22Rv1 (cell line): ENCODE measurements at regions not wholly inside any gene's neighbourhood (a gene's known extent, or its start where the extent isn't known, plus 50 kb on each side); places are given as distances from the start of the nearest gene placed in this dataset.

ENCODE experiments used
- CTCF ChIP-seq: fragments of 450-650 bp; IDR thresholded peaks from 2 replicates; pipeline ENCODE4 v1.5.1; 2017; ENCODE audit warnings: mild to moderate bottlenecking
- ZFX ChIP-seq: fragments of 450-650 bp; IDR thresholded peaks from 2 replicates; pipeline ENCODE4 v1.6.1; 2017; ENCODE audit warnings: antibody characterized with exemption, borderline replicate concordance

DNA sequence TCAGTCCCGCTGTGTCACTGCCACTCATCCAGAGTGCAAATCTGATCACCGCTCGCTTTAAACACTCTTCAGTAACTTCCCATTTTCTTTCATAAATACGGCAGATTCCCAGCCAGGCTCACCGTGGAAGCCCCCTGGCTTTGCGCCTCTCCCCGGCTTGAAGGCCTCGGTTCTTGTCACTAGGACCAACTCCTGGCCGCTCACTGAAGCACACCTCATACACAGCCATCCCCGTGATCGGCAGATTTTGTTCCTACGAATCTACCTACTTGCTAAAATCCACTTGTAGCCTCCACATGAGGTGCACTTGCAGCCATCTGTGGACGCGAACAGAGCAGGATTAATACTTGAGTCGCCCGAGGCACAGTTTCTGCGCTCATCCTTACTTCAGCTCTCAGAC is 462.4 kb upstream of the MYT1L start:
- TF ChIP-seq CTCF (no peak), ZFX (no peak)
